Left renal cortex interstitium (tissue), 4 donors: ENCODE measurements at regions not wholly inside any gene's neighbourhood (a gene's known extent, or its start where the extent isn't known, plus 50 kb on each side); places are given as distances from the start of the nearest gene placed in this dataset.
"Not testable (repeated sequence)": the region's sequence is repeated elsewhere in the genome, so short reads cannot be mapped to it uniquely, and the experiment has no call there.

Experiments
- DNase-seq, 4 donors: peaks; one replicate each; pipeline ENCODE4 v3.0.0-alpha.2; 2013; ENCODE audit warnings: low read depth in 4 of 4, low spot score in 2 of 4, missing footprints in 1 of 4

DNA sequence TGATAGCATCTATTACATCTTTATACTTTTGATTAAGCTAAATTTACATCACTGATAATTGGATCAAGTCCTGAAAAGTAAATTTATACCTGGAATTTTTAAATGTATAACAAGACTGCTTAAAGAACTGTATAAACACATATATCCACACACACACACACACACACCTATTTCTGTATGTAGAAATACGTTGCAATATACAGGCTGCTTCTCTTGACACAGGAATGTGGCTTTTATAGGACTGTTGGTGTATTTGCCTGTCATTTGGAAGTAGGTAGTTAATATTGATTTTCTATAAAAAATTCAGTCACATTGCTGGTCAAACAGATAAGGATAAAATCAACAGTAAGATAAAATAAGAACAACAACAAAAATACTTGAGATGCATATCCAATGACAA is 708.5 kb upstream of the RAG2 start:
- DNase-seq = no peak

DNA sequence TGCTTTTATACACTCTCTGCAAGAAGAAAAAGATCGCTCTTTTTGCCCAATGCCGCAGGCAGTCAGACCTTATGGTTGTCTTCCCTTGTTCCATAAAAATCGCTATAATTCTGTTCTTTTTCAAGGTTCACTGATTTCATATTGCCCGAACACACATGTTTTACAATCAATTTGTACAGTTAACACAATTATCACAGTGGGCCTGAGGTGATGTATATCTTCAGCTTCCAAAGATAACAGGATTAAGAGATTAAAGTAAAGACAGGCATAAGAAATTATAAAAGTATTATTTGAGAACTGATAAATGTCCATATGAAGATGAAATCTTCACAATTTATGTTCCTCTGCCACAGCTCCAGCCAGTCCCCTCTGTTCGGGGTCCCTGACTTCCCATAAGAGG is 703.4 kb upstream of the RAG2 start:
- not testable (repeated sequence) for DNase-seq

DNA sequence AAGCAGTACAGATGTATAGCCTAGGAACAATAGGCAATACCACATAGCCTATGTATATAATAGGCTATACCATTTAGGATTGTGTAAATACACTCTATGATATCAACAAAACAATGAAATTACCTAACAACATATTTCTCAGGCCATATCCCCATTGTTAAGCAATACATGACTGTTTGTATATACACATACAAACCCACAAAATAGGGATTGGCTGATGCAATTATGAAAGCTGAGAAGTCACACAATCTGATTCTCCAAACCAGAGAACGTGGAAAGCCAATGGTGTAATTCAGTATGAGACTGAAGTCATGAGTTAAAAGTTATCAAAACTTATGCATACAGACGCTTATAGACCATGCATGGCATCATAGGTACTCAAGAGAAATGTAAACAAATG is 700.1 kb upstream of the RAG2 start:
- no peak for DNase-seq

GRCh38 chr11:37286890-37287289 is 688.9 kb upstream of the RAG2 start:
- DNase-seq = no peak

GRCh38 chr11:37282367-37282766 is 684.3 kb upstream of the RAG2 start:
- no peak for DNase-seq

DNA sequence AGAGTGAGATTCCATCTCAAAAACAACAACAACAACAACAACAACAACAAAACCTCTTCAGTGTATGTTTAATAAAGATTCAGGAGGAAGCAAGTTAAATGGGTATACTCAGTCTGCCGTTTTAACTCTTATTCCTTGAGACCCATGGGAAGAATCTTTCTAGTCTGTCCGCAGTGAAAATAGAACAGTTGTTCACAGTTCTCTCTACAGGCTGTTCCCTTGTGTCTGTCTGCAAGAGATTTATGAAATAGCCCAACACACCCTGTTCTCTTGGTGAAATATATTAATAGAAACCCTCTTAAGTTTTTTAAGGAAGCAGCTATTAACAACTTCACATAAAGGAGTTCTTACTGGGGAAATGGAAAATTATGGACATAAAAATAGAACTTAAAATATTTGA is 682.2 kb upstream of the RAG2 start:
- peak in 1 of 4 donors; percentile 2 for DNase-seq

DNA sequence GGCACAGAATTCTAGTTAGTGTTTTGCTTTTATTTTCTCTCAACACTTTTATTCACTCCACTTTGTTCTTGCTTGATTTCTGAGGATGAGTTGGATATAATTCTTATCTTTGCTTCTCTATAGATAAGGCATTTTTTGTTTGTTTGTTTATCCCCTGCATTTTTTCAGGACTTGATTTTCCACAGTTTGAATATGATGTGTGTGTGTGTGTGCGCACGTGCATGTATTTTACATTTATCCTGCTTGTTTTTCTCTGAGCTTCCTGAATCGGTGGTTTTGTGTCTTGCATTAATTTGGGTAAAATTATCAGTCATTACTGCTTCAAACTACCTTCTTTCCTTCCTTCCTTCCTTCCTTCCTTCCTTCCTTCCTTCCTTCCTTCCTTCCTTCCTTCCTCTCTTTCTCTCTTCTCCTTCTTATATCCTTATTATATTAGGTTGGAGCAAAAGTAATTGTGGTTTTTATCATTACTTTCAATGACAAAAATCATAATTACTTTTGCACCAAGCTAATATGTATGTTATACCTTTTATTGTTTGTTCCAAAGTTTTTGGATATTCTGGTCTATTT is 679.9 kb upstream of the RAG2 start:
- no peak for DNase-seq

DNA sequence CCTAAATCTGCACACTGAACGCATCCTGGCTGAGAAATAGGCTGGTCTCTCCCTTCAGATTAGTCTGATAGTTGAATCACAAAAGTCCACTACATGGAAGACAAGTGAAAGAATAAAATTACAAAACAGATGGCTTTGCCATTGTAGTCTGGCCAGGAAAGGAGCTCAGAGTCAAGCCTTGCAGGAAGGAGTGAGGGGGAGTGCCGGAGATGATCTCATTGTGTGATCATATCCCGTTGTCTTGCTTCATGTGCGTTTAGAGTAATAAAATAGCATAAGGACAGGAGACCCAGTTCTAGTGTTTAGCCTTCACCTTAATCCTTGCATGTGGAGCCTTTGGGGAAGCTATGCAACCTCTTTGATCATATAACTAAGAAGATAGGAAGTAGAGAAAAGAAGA is 666.7 kb upstream of the RAG2 start:
- DNase-seq = no peak

- DNase-seq = no peak
These were observed 666.0 kb upstream of the RAG2 start for GRCh38 chr11:37264060-37264459.

DNA sequence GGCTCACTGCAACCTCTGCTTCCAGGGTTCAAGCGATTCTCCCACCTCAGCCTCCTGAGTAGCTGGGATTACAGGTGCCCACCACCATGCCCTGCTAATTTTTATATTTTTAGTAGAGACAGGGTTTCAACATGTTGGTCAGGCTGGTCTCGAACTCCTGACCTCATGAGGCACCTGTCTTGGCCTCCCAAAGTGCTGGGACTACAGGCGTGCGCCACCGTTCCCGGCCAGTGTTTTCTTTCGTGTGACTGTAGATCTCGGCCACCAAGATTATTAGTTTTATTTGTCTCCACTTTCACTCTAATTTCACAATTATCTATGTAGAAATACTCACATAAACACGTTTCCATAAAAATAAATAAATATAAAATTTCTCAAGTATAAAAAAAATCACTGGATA is 665.4 kb upstream of the RAG2 start:
- not testable (repeated sequence) for DNase-seq

- no peak for DNase-seq
These were observed 661.7 kb upstream of the RAG2 start for GRCh38 chr11:37259734-37260133.

DNA sequence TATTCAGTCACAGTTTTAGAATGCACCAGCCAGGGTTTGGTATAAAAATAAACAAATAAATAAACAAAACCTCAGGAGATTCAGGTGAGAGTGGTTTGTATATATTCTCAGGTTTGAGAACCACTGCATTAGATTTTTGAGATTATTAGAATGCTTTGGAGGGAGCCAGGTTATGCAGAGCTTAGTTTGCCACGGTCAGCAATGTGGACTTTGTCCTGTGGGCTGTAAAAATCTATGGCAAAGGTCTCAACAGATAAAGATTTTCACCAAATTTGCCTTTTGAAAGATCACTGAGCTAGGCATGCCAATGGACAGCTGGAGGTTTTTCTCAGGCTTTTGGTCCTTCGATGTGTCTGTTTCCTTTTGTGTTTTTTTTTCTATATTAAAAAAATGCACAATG is 650.1 kb upstream of the RAG2 start:
- DNase-seq = no peak

GRCh38 chr11:37246092-37246491 is 648.1 kb upstream of the RAG2 start:
- DNase-seq = not testable (repeated sequence)

GRCh38 chr11:37230865-37231264 is 632.8 kb upstream of the RAG2 start:
- DNase-seq = no peak

GRCh38 chr11:37223962-37224361 is 625.9 kb upstream of the RAG2 start:
- DNase-seq = no peak

DNA sequence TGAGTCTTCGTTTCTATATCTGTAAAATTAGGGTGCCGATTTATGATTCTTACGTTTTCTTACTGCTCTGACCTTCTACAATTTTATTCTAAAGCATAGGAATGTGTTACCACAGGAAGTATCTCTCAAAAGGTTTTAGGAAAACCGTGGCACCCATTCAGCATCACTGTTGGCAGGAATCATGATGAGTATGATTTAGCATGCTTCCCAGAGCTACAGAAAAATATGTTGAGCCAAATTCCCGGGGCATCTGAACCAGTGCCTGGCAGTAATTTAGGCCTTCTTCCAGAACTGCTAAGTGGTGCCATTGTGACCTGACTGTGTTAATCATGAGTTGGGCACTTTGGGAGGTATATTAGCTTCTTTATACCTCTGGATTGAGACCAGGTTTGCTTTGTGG is 605.0 kb upstream of the RAG2 start:
- DNase-seq = no peak

- DNase-seq = no peak
These were observed 601.0 kb upstream of the RAG2 start for GRCh38 chr11:37199082-37199481.

DNA sequence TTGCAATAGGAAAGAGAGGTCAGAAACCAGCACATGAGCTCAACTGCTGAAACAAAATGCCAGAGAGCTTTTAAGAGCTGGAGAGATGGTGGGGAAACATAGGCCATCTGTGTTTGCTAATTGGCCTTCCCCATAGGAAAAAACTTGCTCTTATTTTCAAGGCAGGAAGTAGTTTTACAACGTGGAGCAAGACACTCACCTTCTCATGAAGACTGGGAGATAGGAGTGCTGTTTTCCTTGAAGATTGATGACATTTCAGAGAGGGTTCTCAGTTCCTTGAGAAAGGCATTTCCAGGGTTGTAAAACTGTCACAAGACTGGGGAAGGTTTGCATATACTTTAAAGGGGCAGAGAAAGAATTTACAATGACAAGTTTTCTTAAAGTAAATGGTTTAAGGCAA is 586.3 kb upstream of the RAG2 start:
- DNase-seq = peak; percentile 20 to 48 (median 44)

DNA sequence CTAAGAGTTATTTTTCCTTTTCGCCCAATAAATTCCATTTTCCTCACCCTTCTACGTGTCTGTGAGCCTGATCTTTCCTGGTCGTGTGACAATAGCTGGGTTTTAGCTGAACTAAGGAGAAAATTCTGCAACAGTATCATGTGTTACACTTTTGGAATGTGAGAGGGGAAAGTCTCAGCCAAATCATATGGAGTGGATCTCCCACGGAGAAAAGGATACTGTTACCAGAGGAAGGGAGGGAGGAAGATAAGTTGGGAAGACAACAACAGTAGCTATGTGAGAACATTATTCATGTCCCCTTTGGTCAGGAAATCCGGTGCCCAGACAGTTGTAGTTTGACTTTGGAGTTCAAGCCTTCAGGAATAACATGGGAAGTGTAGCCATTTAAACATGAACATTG is 584.0 kb upstream of the RAG2 start:
- DNase-seq = peak in 3 of 4 donors; percentile 30 to 59 (median 45)

- DNase-seq = no peak
These were observed 579.7 kb upstream of the RAG2 start for GRCh38 chr11:37177721-37178120.

GRCh38 chr11:37171451-37171850 is 573.4 kb upstream of the RAG2 start:
- no peak for DNase-seq

DNA sequence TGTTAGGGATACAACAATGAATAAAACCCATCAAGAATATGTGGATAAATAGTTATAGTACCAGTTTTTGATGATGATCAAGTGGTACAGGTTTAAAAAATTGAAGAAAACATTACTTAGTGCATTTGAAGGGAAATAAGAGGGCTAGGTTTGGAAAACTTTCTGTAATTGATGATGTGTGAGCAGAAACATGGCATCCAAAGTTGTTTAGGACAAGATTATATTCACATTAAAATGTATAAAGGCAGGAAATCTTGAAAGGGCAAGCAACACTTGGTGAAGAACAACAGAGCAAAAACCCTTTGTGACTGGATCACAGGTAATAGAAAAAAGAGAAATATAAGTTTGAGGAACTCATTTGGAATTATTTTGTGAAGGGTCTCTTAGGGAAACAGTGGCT is 572.3 kb upstream of the RAG2 start:
- no peak for DNase-seq

DNA sequence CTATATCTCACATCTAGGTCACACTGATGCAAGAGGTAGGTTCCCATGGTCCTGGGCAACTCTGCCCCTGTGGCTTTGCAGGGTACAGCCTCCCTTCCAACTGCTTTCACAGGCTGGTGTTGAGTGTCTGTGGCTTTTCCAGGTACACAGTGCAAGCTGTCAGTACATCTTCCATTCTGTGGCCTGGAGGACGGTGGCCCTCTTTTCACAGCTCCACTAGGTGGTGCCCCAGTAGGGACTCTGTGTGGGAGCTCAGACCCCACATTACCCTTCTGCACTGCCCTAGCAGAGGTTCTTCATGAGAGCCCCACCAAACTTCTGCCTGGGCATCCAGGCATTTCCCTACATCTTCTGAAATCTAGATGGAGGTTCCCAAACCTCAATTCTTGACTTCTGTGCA is 547.4 kb upstream of the RAG2 start:
- DNase-seq = not testable (repeated sequence)
